GM21423 (cell line): ENCODE measurements at regions not wholly inside any gene's neighbourhood (a gene's known extent, or its start where the extent isn't known, plus 50 kb on each side); places are given as distances from the start of the nearest gene placed in this dataset.
"Not testable (repeated sequence)": the region's sequence is repeated elsewhere in the genome, so short reads cannot be mapped to it uniquely, and the experiment has no call there.

Source experiments
- ATAC-seq: cut with Tn5 transposase; IDR thresholded peaks from one replicate; pipeline ENCODE4 v1.9.1; 2021; ENCODE audit warnings: mild to moderate bottlenecking, moderate library complexity; ENCODE audit not compliant: unreplicated experiment

DNA sequence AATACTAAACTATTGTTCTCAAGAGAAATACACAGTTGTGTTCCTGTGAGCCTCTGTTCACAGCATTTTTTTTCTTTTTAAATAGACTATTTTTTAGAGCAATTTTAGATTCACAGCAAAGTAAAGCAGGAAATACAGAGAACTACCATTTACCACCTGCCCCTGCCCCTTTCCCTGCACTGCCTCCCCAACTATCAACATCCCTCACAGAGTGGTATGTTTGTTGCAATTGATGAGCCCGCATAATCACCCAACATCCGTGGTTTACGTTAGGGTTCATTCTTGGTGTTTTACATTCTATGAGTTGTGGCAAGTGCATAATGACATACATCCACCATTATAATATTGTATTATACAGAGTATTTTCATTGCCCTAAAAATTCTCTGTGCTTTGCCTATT is 71.6 kb upstream of the TNFAIP3 start:
- ATAC-seq = no peak

DNA sequence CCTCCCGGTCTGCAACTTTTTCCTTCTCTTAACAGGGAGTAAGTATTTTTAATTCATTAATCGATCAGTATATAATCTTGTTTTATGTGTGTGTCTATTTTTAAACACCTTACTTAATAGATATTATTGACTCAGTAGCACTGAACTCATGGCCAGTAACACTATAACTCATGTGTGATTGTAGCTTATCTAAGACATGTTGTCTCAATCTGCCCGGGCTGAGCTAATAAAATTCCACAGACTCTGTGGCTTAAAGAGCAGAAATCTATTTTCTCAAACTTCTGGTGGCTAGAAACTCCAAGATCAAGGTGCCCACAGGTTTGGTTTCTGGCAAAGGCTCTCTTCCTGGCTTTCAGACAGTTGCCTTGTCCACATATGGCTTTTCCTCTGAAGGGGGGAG is 68.8 kb upstream of the TNFAIP3 start:
- no peak for ATAC-seq

DNA sequence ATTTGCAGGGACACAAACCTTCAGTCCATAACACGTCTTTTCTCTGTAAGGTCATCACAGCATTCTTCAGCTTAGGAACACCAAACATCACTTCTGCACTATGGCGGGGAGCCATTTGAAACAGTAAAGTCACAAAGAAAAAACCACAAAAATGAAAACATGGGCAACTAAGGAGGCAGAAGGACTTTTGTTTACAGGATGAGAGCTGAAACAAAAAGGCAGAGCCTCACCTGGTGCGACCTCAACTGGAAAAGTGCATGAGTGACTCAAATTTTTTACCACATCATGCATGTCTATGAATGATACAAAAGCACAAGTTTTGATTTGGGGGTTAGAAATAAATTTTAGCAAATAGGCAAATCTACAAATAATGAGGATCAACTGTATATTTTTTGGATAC is 68.2 kb upstream of the TNFAIP3 start:
- ATAC-seq = no peak

DNA sequence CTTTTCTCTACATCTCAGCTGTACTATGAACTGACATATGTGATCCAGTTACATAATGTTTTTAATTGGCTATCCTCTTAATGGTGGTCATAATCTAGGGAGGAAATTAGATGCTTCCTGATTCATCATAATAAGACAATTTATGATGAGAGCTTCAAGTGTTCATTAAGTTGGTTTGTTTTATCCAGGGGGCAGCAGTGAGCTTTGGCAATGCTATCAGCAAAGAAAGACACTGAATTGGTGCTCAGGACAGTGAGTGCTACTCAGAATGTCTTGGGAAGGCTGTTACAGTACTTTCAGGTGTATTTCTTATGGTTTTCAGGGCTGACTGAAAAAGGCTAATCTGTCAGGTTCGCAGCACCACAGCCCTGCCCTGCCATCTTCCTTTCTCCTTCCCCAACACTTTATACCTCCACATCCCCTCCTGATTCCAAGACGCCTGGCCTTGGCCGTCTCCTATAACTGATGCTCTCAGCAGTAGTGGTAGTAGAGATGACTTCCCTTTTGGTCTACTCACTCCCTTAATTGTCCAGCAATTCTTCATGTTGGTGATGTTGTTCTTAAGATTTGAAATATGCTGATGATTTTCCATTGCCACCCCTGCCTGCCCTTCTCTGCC is 67.0 kb upstream of the TNFAIP3 start:
- peak; percentile 59 for ATAC-seq

DNA sequence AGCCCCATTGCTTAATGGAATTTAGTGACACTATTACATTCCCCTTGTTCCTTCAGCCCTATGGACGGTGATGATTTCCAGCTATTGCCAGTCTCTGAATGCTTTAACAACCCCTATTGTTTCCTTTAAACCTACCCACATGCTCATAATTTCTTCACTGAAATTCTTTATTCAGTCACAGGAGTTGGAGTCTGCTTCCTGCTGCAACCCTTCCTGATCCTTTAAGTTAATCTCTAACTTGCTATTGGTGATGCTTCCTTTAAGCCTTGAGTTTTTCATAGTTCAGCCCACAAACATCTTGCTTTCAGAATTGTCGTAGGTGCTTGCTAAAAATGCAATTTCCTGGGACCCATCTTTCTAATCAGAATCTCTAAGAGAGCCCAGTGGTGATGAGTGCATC is 66.3 kb upstream of the TNFAIP3 start:
- no peak for ATAC-seq

DNA sequence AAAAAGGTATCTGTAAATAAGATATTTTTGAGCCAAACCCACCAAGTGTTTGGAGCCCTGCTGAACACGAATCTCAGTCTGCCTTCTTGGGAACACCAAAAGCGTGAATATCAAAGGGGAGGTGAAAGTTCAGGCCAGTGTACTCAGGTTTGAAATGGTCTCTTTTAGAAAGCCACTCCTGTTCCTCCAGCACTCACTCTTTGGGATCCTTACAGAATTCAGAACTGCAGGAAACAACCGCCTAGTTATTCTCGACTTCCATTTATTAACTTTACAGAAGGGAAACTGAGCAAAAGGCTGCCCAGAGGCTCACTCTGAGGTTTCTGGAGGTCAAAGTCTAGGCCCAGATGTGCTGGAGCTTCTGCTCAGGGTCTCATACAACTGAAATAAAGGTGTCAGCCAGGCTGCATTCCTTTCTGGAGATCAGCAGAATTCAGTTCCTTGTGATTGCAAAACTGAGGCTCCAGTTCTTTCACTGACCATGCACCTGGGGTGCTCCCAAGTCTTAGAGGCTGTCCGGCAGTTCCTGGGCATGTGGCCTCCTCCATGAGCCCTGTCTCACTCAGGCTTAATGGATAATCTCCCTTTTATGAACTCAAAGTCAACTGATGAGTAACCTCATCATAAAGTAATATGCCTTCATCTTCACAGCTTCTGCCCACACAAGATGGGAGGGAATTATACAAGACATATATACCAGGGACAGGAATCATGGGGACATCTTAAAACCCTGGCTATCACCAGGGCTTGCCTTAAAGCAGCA is 65.5 kb upstream of the TNFAIP3 start:
- ATAC-seq = no peak

DNA sequence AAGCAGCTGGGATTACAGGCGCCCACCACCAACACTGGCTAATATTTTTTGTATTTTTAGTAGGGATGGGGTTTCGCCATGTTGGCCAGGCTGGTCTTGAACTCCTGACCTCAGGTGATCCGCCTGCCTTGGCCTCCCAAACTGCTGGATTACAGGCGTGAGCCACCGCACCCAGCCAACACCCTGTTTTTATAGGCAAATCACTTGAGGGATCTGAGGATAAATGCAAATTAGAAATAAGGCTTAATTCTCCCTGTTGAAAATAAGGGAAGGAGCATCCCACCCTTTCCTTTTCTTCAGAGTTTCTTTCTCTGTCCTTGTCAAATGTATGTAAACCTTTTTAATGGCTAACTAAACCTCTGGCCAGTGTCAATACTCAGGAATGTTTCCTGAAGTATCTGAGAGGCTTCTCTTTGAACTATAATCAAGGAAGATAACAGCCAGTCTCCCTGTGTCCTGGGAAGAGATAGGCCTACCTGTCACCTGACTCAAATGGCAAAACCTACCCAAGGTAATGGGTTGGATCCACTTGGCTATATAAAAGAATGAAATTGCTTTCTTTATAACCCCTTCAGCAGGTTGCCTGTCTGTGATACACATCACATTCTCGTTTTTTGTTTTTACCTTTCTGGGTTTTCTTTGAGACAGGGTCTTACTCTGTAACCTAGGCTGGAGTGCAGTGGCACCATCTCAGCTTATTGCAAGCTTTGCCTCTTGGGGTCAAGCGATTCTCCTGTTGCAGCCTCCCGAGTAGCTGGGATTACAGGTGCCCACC is 64.5 kb upstream of the TNFAIP3 start:
- no peak for ATAC-seq

DNA sequence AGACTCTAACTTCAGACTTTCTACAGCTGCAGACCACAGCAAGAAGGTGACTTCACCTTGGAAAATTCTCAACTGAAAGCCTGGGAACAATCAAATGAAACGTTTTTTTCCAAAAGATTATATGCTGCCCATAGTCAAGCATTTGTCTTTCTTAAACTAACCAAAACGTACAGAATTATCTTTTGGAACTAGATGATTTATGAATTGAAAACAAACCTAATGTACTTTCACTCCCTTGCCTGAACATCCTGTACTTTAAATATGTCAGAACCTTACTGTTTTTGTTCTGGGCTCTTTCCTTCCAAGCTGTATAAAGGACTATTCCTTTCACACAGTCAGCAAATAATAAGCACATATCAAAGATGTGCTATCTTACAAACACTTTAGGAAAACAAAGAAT is 62.4 kb upstream of the TNFAIP3 start:
- no peak for ATAC-seq

DNA sequence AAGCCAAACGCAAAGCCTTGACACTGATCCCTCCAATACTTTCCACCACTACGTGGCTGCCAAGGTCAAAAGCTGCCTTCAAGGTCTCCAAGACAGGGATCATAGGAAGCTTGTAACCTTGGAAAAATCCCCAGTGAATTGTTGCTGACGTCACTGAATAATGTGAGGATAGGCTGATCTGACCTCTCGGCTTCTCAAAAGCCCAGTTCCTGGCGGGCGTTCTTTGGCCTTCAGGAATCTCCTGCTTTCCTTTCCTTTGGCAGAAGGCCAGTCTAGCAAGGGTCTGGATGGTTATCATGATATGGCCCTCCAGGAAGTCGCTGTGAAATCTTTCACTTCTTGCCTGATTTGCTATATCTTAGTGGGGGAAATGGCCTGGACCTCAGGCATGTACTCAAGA is 61.4 kb upstream of the TNFAIP3 start:
- ATAC-seq = no peak

DNA sequence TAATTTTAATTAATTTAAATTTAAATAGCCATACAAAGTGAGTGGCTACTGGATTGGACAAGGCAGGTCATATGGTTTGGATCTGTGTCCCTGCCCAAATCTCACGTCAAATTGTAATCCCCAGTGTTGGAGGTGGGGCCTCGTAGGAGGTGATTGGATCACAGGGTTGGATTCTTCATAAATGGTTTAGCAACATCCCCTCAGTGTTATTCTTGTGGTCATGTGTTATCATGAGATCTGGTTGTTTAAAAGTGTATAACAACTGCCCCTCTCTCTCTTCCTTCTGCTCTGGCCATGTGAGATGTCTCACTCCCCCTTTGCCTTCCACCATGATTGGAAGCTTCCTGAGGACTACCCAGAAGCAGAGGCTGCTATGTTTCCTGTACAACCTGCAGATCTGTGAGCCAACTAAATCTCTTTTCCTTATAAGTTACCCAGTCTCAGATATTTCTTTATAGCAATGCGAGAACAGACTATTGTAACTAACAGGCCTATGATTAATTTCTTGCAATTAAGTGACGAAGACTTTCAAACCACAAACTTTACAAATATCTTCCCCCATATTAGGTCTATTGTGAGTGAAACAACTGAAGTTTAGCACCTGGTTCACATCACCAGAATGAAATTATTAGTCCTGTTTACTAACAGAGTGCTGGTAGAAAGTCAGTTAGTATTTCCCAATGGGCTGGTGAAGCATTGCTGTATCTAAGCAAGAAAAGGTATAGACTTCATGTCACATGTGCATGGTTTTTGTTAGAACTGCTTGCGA is 60.0 kb upstream of the TNFAIP3 start:
- ATAC-seq = no peak

DNA sequence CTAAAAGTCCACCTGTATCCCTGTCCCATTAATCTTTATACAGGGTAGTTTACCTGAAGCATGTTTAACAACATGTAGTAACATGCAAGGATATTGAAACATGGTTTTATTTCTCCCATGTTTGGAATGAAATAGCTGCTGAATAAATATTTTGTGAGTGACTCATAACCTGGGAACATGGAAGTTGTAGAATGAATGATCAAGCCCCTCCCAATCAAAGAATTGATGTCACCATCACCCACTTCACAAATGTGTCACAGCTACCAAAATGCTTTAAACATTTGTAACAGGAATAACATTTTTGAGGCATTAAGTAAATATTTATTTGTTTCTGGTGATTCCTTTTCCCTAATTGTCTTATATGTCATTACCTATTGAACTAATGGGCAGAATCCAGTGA is 58.9 kb upstream of the TNFAIP3 start:
- ATAC-seq = no peak

DNA sequence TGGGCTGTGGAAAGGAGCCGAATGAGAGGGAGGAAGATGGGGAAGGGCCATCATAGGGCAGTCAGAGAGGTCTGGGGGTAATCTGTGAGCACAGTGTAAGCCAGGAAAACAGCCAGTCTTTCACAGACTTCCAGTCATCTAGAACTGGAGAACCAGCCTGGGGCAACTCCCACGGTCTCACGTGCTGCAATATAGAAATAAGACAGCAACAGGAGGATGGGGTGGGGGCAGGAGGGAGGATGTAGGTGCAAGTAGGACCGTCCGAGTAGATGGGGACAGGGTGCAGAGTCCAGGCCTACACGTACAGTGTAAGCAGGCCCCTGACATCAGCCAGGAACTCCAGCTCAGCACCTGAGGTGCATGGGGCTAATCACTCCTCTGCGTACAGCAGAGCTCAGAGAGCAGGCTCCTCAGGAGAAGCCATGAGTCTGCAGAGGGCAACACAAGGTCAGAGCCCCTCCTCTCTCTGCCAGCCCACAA is 58.2 kb upstream of the TNFAIP3 start:
- ATAC-seq = no peak

DNA sequence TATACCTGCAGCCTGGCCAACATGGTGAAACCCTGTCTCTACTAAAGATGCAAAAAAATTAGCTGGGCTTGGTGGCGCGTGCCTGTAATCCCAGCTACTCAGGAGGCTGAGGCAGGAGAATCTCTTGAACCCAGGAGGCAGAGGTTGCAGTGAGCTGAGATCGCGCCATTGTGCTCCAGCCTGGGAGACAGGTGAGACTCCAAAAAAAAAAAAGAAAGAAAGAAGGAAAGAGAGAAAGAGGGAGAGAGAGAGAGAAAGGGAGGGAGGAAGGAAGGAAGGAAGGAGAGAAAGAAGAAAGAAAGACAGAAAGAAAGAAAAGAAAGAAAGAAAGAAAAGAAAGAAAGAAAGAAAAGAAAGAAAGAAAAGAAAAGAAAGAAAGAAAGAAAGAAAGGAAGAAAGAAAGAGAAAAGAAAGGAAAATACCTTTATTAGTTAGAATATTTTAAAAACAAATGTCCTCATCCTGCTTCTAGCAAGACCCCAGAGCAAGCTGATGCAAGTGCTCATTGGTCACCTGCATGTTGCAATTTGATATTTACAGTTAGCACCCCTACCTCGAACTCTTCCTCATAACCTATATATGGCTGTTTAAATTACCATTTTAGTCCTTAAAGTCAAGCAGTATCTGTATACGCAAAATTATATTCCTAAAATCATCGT is 57.0 kb upstream of the TNFAIP3 start:
- not testable (repeated sequence) for ATAC-seq

DNA sequence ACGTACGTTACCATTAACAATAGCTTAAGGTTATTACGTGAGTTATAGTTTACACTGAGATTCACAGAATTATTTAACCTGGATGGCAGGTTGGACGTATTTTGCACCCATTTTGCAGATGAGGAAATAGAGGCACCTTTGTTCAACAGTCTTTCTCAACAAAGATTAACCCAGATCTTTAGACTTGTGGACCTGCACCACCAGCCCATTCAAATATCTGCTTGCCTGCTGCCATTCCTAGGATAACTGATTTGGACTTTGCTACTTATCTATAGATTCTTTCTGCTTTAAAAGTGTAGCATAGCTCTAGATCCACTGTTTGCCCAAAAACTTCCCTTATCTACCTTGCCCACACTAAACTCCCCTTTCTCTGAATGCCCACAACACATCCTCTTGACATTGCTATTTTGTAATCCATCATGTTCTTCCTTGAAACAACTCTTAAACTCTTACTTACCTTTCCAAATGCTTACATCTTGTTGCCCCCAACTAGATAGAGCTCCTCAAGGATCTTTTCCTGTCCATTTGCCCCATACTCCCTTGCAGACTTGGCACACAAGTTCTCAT is 56.4 kb upstream of the TNFAIP3 start:
- no peak for ATAC-seq

DNA sequence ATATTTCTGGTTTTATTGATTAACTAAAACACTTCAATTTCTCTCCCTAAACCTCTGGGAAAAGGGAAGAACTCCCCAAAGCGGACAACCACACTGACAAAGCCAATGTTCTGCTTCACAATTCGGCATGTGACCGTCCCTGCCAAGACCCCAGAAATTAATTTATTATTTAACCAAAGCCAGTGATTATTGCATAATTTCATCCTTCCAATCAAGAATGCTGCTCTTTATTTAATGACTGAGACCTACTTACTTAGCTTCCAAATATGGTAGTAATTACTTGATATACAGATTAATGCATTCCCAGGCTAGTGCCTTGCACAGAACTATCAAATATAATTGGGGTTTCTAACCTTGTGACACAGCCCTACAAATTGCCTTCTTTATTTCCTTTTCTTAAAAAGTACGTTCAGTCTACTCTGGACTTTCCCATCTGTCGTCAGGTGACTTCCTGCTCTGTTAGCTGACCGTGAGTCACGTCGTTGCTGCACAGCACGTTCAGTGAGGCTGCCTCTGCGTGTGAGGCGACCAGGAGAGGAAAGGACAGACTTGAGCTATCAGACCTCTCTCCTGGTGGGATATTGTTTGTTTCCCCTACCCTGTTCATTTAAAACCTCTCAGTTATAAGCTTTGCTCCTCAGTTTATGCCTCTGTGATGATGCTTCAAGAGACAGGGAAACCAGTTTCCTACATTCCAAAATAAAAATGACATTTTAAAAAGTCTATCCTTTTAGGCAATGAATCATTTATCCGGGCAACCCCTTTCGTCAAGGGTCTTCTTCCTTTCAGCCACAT is 55.7 kb upstream of the TNFAIP3 start:
- peak; percentile 96 for ATAC-seq

DNA sequence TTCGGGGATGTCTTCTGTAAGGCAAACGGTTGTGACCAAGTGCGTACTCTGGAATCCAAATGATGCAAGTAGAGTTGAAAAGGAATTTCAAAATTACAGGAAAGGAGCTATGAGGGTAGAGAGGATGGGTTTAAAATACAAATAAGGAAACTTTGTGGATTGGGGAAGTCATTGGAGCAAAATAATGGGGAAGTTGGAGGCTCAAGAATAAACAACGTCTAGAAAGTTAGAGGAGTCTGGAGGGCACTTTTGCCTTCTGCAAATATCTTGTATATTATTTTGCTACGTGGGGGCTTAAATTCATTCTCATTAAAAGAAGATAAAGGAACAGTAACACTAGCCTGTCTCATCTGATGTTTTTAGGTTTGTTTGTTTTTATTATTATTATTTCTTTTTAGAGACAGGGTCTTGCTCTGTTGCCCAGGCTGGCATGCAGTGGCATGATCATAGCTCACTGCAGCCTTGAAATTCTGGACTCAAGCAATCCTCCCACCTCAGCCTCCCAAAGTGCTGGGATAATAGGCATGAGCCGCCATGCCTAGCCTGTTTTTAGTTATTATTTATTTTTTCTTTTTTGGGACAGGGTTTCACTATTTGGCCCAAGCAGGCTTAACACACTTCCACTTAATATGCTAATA is 55.0 kb upstream of the TNFAIP3 start:
- ATAC-seq = no peak

DNA sequence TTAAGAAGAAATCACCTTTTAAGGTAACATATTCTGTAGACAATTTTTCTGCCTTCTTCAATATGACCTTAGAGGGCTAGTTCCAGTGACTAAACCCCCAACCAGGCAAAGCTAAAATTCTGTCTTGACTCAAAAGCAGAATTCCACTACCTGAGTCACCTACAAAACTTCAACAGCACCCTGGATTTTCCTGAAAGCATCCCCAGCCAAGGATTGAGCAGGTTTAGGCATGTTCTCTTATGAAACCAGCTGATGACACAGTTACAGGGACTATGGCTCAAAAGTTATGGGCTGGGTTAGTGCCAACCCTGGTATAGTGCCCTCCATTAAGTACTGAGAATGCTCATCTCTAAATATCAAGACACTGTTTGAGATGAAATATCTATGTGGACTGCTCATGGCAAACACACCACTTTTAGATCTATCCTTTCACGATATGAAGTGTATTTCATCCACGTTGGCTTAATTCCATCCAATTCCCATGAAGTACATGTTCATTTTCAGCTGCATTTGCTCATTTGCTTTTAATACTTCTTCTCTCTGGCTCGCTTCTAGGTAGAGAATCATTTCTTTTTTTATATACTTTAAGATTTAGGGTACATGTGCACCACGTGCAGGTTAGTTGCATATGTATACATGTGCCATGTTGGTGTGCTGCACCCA is 53.6 kb upstream of the TNFAIP3 start:
- no peak for ATAC-seq

DNA sequence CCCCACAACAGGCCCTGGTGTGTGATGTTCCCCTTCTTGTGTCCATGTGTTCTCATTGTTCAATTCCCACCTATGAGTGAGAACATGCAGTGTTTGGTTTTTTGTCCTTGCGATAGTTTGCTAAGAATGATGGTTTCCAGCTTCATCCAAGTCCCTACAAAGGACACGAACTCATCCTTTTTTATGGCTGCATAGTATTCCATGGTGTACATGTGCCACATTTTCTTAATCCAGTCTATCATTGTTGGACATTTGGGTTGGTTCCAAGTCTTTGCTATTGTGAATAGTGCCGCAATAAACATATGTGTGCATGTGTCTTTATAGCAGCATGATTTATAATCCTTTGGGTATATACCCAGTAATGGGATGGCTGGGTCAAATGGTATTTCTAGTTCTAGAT is 53.0 kb upstream of the TNFAIP3 start:
- ATAC-seq = not testable (repeated sequence)
